ENCODE measurements at regions not wholly inside any gene's neighbourhood (a gene's known extent, or its start where the extent isn't known, plus 50 kb on each side); places are given as distances from the start of the nearest gene placed in this dataset.
"Not testable (repeated sequence)": the region's sequence is repeated elsewhere in the genome, so short reads cannot be mapped to it uniquely, and the experiment has no call there.

DNA sequence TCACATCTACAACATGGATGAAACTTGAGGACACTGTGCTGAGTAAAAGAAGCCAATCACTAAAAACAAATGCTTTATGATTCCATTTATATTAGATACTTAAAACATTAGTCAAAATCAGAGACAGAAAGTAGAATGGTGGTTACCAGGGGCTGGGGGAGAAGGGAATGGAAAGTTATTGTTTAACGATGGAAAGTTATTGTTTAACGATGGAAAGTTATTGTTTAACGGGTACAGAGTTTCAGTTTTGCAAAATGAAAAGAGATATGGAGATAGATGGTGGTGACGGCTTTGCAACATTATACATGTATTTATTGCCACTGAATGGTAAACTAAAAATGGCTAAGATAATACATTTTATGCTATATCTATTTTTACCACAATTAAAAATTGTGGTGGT lies 160.6 kb downstream of the TUBA3C start:
- ATAC-seq (ENCODE audit: poor library complexity) (no peak), DNase-seq (no peak)
- intact Hi-C loops (cut with DNase I): no loop called here

DNA sequence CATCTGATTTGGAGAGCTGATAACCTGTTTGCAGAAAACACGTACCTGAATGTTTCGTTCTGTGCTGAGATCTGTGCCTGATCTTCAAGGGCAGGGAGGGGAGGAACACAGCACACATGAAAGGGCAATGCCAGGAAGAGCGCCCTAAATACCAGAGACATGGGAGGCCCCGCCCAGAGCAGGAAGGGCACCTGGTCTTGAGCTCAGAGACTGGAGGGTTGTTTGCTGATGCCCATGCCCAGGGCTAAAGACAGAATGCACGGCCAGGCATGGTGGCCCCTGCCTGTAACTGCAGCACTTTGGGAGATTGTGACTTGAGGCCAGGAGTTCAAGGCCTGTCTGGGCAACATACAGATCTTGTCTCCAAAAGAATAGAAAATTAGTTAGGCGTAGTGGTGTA lies 183.2 kb downstream of the TUBA3C start:
- DNase-seq (no peak), ATAC-seq (ENCODE audit: poor library complexity) (no peak)
- intact Hi-C loops (cut with DNase I): no loop called here

DNA sequence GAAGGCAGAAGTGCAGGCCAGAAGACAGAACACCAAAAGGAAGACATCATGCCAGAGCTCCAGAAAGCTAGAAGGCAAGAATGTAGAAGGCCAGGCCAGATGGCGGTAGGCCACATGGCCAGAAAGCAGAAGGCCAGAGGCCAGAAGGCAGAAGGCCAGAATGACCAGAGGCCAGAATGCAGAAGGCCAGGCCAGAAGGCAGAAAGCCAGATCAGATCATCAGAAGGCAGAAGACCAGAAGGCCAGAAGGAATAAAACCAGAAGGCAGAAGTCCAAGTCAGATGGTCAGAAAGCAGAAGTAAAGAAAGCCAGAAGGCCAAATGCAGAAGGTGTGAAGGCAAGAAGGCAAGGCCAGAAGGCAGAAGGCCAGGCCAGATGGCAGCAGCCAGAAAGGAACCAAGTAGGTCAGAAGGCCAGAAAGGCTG lies 185.0 kb downstream of the TUBA3C start:
- intact Hi-C loops (cut with DNase I): no loop called here
- ATAC-seq (ENCODE audit: poor library complexity) (no peak), DNase-seq (no peak)

DNA sequence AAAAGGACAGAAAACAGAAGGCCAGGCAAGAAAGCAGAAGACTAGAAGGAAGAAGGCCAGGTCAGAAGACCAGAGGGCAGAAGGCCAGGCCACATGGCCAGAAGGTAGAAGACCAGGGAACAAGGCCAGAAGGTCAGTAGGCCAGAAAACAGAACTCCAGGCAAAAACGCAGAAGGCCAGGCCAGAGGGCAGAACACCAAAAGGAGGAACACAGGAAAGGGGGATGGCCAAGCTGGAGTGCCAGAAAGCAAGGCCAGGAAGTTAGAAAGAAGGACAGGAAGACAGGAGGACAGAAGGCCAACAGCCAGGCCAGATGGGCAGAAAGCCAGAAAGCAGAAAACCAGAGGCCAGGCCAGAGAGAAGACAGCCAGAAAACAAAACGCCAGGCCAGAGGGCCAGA lies 185.4 kb downstream of the TUBA3C start:
- no peak for DNase-seq
- intact Hi-C loops (cut with DNase I): no loop called here
- ATAC-seq (ENCODE audit: poor library complexity): no peak

DNA sequence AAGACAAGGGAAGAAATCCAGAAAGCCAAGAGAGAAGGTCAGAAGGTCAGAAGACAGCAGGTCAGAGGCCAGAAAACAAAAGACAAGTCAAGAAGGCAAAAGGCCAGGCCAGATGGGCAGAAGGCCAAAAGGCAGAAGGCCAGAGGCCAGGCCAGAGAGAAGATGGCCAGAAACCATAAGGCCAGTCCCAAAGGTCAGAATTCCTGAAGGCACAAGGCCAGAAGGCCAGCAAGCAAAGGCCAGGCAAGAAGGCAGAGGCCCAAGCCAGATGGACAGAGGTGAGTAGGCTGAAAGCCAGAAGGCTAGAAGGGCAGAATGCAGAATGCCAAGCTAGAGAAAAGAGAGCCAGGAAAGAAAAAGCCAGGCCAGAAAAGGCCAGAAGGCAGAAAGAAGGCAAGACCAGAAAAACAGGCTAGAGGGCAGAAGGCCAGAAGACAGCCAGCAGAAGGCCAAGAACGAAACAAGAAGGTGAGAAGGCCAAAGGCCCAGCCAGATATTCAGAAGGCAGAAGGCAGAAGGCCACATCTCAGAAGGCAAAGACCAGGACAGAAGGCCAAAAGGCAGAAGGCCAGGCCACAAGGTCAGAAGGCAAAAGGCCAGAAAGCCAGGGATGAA lies 186.3 kb downstream of the TUBA3C start:
- intact Hi-C loops (cut with DNase I): no loop called here

DNA sequence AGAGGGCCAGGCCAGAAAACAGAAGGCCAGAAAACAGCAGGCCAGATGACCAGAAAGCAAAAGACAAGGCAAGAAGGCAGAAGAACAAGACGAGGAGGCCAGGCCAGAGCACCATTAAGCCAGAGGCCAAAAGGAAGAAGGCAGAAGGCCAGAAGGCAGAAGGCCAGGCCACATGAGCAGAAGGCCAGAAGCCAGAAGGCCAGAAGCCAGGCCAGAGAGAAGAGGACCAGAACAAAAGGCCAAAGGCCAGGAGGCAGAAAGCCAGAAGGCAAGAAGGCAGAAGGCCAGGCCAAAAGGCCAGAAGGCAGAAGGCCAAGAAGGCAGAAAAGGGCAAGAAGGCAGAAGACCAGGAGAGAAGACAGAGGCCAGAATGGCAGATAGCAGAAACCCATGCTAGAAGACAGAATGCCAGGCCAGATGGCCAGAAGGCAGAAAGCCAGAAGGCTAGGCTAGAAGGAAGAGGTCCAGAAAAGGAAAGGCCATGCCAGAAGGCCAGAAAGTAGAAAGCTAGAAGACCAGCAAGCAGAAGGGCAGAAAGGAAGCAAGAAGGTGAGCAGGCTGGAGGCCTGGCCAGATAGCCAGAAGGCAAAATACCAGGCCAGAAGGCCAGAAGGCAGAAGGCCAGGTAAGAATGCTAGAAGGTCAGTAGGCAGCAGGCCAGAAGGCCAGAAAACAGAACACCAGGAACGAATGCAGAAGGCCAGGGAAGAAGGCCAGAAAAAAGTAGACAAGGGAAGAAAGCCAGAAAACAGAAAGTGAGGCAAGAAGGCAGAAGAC lies 187.6 kb downstream of the TUBA3C start:
- no peak for DNase-seq
- intact Hi-C loops (cut with DNase I): no loop called here
- no peak for ATAC-seq (ENCODE audit: poor library complexity)

More for the DNA sequence above, 186.3 kb downstream of the TUBA3C start:
- DNase-seq (no peak), ATAC-seq (ENCODE audit: poor library complexity) (no peak)

- no peak for ATAC-seq (ENCODE audit: poor library complexity)
- intact Hi-C loops (cut with DNase I): no loop called here
- no peak for DNase-seq
These were observed 188.8 kb downstream of the TUBA3C start for GRCh38 chr13:18992791-18993190.

GRCh38 chr13:18991060-18991459 lies 190.6 kb downstream of the TUBA3C start:
- DNase-seq (no peak), ATAC-seq (ENCODE audit: poor library complexity) (no peak)
- intact Hi-C loops (cut with DNase I): no loop called here

GRCh38 chr13:18978447-18978846 lies 203.2 kb downstream of the TUBA3C start:
- DNase-seq (no peak), ATAC-seq (ENCODE audit: poor library complexity) (peak; percentile 82)
- intact Hi-C loops (cut with DNase I): no loop called here

GRCh38 chr13:18977857-18978256 lies 203.8 kb downstream of the TUBA3C start:
- intact Hi-C loops (cut with DNase I): no loop called here
- ATAC-seq (ENCODE audit: poor library complexity) (no peak), DNase-seq (no peak)

- DNase-seq (no peak), ATAC-seq (ENCODE audit: poor library complexity) (no peak)
- intact Hi-C loops (cut with DNase I): no loop called here
These were observed 209.9 kb downstream of the TUBA3C start for GRCh38 chr13:18971576-18972219.

DNA sequence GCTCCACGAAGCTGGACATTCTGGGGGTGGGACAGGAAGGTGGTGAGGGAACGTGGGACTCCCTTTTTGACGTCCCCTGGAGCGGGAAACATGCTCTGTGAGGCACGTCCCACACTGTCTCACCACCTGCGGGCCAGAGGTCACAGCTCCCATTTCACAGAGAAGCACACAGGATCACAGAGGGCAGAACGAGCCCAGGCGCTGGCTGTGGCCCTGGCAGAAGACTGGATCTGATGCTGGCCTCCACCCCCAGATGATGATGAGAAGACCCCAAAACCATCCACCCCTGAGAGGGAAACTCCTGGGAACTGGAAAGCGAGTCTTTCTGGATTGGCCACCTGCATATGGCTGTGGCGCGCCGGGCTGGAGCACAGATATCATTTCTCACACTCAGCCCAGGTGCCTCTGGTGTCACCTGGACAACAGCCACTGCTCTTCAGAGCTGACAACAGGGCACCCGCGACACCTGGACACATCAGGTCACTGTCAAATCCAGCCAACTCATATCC lies 216.2 kb downstream of the TUBA3C start:
- intact Hi-C loops (cut with DNase I): no loop called here
- ATAC-seq (ENCODE audit: poor library complexity): no peak
- no peak for DNase-seq

DNA sequence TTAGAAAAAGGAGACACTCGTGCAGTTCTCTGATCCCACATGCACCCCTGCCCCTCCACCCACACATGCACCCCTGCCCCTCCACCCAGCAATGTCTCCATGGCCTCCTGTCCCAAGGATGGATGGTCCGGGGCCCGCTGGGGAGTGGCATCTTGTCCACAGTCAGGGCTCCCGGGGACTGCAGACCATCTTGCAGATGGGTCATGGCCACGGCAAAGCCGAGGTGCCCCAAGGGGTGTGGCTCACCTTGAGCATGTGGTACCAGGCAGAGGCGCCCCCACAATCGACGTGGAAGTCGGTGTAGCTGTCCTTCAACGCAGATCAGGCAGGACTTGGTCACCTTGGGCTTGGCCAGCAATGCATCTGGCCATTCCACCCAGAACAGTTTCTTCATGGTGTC lies 216.7 kb downstream of the TUBA3C start:
- DNase-seq (no peak), ATAC-seq (ENCODE audit: poor library complexity) (no peak)
- intact Hi-C loops (cut with DNase I): no loop called here

GRCh38 chr13:18963684-18964083 lies 217.9 kb downstream of the TUBA3C start:
- ATAC-seq (ENCODE audit: poor library complexity); intact Hi-C loops (cut with DNase I); DNase-seq: not testable (repeated sequence)

- intact Hi-C loops (cut with DNase I): no loop called here
- DNase-seq (no peak), ATAC-seq (ENCODE audit: poor library complexity) (no peak)
These were observed 219.4 kb downstream of the TUBA3C start for GRCh38 chr13:18962168-18962734.

- ATAC-seq (ENCODE audit: poor library complexity) (no peak), DNase-seq (no peak)
- intact Hi-C loops (cut with DNase I): no loop called here
These were observed 220.1 kb downstream of the TUBA3C start for GRCh38 chr13:18961383-18962117.

DNA sequence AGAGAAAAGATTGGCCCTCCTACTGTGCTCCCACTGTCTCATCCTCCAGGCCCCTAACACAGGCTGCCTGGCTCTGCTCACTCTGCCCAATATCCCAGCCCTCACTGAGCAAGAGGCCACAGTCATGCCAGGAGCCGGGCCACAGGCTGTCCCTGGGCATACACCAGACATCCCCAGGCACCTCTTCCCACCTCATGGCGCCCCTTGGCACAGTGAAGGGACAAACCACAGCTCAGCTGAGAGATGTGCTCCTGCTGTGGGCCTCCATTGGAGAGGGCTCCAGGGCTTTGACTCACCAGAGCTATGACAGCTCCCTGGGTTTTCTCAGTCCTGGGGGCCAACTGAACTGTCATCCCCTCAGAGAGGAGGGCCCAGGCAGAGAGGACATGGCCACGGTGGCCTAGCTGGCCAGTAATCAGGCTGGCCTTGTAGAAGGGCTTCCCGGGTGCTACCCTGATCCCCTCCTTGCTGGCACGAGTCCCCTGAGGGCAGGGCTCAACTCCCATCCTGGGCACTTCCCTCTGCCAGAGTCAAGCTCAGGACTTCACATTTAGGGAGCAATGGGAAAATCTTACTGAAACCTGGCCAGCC lies 220.9 kb downstream of the TUBA3C start:
- intact Hi-C loops (cut with DNase I): no loop called here
- DNase-seq (no peak), ATAC-seq (ENCODE audit: poor library complexity) (no peak)

DNA sequence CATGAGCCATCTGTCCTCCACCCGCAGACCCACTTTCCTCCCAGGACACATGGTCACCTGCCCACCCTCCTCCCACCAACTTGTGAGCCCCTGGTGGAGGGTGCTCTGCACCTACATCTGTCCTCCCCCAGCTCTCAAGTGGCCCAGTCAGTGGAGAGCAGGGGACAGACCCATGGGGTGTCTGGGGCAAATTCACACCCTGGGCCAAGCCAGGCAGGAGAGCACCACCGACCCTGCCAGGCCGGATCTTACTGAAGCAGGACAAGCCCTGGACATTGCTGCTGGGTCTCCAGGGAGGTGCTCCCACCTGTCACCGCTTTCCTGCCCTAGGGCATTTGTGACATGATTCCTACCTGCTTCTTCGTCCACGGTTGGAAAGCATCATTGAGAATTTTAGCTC lies 221.6 kb downstream of the TUBA3C start:
- intact Hi-C loops (cut with DNase I): no loop called here

GRCh38 chr13:18959229-18959628 lies 222.4 kb downstream of the TUBA3C start:
- DNase-seq (no peak), ATAC-seq (ENCODE audit: poor library complexity) (no peak)
- intact Hi-C loops (cut with DNase I): no loop called here

More for the DNA sequence above, 221.6 kb downstream of the TUBA3C start:
- ATAC-seq (ENCODE audit: poor library complexity) (no peak), DNase-seq (no peak)

All from Right ventricle myocardium superior (tissue), 1 donor.